Right lobe of liver (tissue), 6 donors: ENCODE measurements at regions not wholly inside any gene's neighbourhood (a gene's known extent, or its start where the extent isn't known, plus 50 kb on each side); places are given as distances from the start of the nearest gene placed in this dataset.

Experiments
- ATAC-seq, 4 donors: fragments of 200-7000 bp; cut with Tn5 transposase; one replicate each; pipeline ENCODE4 v1.9.1; 2020; ENCODE audit warnings: mild to moderate bottlenecking in 4 of 4, moderate library complexity in 4 of 4
- DNase-seq, 3 donors: peaks; one replicate each; pipeline ENCODE4 v3.0.0-alpha.2; 2020
- H3K27ac ChIP-seq, 3 donors: fragments of 200-600 bp; one replicate each; pipeline ENCODE4 v1.8.0; 2022
- H3K27me3 ChIP-seq, 2 donors: fragments of 200-600 bp; one replicate each; pipeline ENCODE4 v1.8.0; 2022
- H3K36me3 ChIP-seq, 4 donors: fragments of 200-600 bp; sonication (generic) in 1 of 4; one replicate each; pipeline versions ENCODE4 v1.5.1 to v1.8.0; 2017 to 2022; ENCODE audit warnings: control low read depth in 1 of 4
- H3K4me1 ChIP-seq, 4 donors: fragments of 200-600 bp; sonication (generic) in 1 of 4; one replicate each; pipeline versions ENCODE4 v1.5.1 to v1.8.0; 2017 to 2022; ENCODE audit warnings: control low read depth in 1 of 4
- H3K4me3 ChIP-seq, 3 donors: fragments of 200-600 bp; one replicate each; pipeline ENCODE4 v1.8.0; 2022
- H3K9me3 ChIP-seq, 4 donors: fragments of 200-600 bp; sonication (generic) in 1 of 4; one replicate each; pipeline versions ENCODE4 v1.5.1 to v1.8.0; 2017 to 2022; ENCODE audit warnings: control low read depth in 1 of 4
- CTCF ChIP-seq, 4 donors: fragments of 200-600 bp in 3 of 4; fragments of 450-650 bp in 1 of 4; IDR thresholded peaks; one replicate each; pipeline versions ENCODE4 v1.5.1 to v1.8.0; 2016 to 2022; ENCODE audit warnings: antibody characterized with exemption in 4 of 4, mild to moderate bottlenecking in 2 of 4
- POLR2A ChIP-seq: fragments of 450-650 bp; IDR thresholded peaks from one replicate; pipeline ENCODE4 v1.6.1; 2017; ENCODE audit warnings: antibody characterized with exemption, mild to moderate bottlenecking
- WGBS: methylation state at CpG from one replicate; pipeline ENCODE4 v1.1.6; 2018; ENCODE audit warnings: low coverage, low lambda C conversion rate; ENCODE audit not compliant: insufficient coverage; ENCODE audit errors: missing lambda C conversion rate; 5-methylcytosine and 5-hydroxymethylcytosine counted together
- intact Hi-C, 2 donors: fragments of 100-400 bp; cut with DNase I; formaldehyde crosslinking; loops; one replicate each; pipeline versions ENCODE4 v1.11.2 to v1.14.1; 2022
- donor health status: DM: no; HTN: yes; CAD: no.
- donor health status: DM: no; HTN: no; CAD: no.
- donor health status: DM: no; HTN: no; CAD: no.
- donor health status: DM: no; HTN: yes; CAD: no.
- donor health status: DM: no; HTN: yes; CAD: no.

DNA sequence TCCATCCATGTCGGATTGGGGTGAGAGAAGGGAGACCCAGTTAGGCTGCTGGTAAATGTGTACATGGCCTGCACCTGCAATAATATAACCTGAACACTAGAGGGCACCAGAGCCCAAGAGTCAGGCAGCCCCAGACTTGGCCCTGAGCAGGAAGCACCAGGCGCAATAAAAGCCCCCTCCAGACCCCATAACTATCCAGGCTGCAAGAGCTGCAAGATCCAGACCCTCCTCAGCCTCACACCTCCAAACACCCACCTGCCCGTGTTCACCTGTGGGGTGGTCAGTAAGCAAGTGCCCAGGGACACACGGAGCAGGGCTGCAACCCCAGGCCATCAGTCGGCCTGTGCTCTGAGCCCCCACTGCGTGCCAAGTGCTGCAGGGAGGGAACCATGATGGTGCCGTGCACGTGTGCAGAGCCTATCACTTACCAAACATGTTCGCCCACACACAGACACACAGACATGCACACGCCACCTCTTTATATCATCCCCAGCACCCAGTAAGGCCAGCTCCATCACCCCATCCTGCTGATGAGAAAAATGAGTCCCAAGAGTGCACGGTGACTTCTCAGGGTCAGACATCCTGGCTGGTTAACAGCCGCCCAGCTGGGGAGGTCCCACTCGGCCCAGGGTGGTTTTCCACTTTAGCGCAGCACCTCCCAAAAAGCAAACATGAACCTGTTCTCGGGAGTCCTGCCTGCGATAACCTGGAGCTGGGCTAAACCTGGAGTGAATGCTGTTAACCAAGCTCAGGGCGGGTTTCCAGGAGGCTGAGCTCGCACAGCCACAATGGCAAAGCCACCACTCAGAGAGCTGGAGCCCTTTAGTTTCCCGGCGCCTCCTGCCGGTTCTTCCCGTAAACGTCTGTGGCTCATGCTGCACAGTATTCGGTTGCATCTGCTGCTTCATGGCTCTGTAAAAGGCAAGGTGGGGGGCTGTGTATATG is 439.8 kb downstream of the SOX9 start:
- peak; percentile 64 to 88 (median 78) for TF ChIP-seq CTCF (IDR thresholded peaks at IDR 0.05)
- no peak for TF ChIP-seq POLR2A
- ATAC-seq (peak; percentile 63 to 87 (median 79)), DNase-seq (peak in 1 of 3 donors; percentile 46)
- Histone ChIP-seq H3K4me1 (no peaks in the 10 kb centered on the region), H3K27me3 (no peaks in the 10 kb centered on the region), H3K9me3 (no peaks in the 10 kb centered on the region), H3K4me3 (no peak overlapping the region), H3K36me3 (no peaks in the 10 kb centered on the region), H3K27ac (no peak overlapping the region)
- intact Hi-C loops: no loop called here
- WGBS: 32% methylated on average over 15 of the region's 24 CpGs

DNA sequence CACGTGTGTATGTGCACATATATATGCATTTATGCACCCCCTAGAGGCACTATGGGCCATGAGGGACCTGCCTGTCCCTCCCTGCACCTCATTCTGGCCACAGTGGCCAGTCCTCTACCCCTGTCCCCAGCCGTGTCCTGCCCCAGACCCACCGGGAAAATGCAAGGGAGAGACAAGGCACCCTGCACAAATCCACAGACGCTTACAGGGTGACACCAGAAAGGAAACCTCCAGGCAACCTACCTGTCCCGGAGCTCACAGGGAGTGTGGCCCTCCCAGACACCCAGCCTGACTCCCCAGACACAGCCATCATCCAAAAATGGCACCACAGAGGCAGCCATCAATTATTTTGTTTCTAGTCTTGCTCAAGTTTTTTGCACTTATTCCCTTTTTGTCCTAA is 440.4 kb downstream of the SOX9 start:
- Histone ChIP-seq H3K9me3 (no peaks in the 10 kb centered on the region), H3K4me1 (no peaks in the 10 kb centered on the region), H3K4me3 (no peak overlapping the region), H3K27ac (no peak overlapping the region), H3K36me3 (no peaks in the 10 kb centered on the region), H3K27me3 (no peaks in the 10 kb centered on the region)
- ATAC-seq: no peak
- intact Hi-C loops: no loop called here
- WGBS: 20% methylated on average over 1 of the region's 5 CpGs
- DNase-seq: no peak
- TF ChIP-seq POLR2A (no peak), CTCF (IDR thresholded peaks at IDR 0.05) (no peak)

- intact Hi-C loops: no loop called here
- Histone ChIP-seq H3K36me3 (no peaks in the 10 kb centered on the region), H3K4me1 (no peaks in the 10 kb centered on the region), H3K4me3 (no peak overlapping the region), H3K9me3 (no peaks in the 10 kb centered on the region), H3K27ac (no peak overlapping the region), H3K27me3 (no peaks in the 10 kb centered on the region)
- no peak for DNase-seq
- 84% methylated on average over 5 of the region's 6 CpGs for WGBS
- no peak for TF ChIP-seq CTCF (IDR thresholded peaks at IDR 0.05)
- no peak for TF ChIP-seq POLR2A
- no peak for ATAC-seq
Measured at GRCh38 chr17:72561680-72562079, 440.9 kb downstream of the SOX9 start.

- WGBS: 35% methylated on average over 2 of the region's 7 CpGs
Measured at GRCh38 chr17:72562615-72563188, 441.9 kb downstream of the SOX9 start.

More at GRCh38 chr17:72562615-72563188, 441.9 kb downstream of the SOX9 start:
- no peak overlapping the region for H3K27ac ChIP-seq
- H3K27me3 ChIP-seq: no peaks in the 10 kb centered on the region
- H3K4me3 ChIP-seq: no peak overlapping the region
- no peak for ATAC-seq
- no peak for DNase-seq
- intact Hi-C loops: no loop called here
- H3K9me3 ChIP-seq: no peaks in the 10 kb centered on the region
- no peaks in the 10 kb centered on the region for H3K4me1 ChIP-seq
- no peak for TF ChIP-seq CTCF (IDR thresholded peaks at IDR 0.05)
- no peaks in the 10 kb centered on the region for H3K36me3 ChIP-seq
